NCI-H1092 (cell line): ENCODE measurements at regions not wholly inside any gene's neighbourhood (a gene's known extent, or its start where the extent isn't known, plus 50 kb on each side); places are given as distances from the start of the nearest gene placed in this dataset.

Experiments used
- DNase-seq: peaks from one replicate; lab custom pipeline; 2025; lab: John Stamatoyannopoulos, UW

GRCh38 chr14:97866664-97867063 is 1069.5 kb downstream of the VRK1 start:
- DNase-seq, result no peak

DNA sequence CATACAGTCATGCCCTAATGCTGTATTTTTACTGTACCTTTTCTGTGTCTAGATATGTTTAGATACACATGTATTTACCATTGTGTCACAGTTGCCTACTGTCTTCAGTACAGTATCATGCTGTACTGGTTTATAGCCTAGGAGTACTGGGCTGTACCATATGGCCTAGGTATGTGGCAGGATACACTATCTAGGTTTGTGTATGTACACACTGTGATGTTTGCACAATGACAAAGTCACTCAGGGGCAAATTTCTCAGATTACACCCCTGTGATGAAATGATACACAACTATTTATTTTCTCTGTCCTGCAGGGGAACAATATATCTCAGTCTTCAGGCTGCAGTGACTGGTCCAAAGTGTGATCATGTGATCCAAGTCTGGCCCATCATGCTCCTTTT is 1076.1 kb downstream of the VRK1 start:
- DNase-seq, result no peak

DNA sequence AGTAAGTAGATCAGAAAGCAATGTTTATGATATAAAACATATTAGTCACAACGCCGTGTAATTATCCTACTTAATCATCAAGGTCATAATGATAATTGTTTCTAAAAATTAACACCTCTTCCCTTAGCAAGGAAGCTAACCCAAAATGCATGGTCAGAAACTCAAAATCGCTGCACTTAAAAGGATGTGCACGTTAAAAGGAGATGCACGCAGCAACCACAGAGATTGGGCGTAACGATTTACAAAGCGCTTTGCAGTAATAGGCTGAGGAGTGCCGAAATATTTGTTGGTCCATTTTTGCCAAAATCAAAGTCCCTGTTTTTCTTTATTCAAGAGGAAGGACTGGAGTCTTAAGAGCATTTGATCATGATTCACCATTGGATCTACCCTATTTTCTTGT is 1077.2 kb downstream of the VRK1 start:
- no peak for DNase-seq

- DNase-seq, result no peak
Observed at GRCh38 chr14:97878206-97878605, 1081.0 kb downstream of the VRK1 start.

DNA sequence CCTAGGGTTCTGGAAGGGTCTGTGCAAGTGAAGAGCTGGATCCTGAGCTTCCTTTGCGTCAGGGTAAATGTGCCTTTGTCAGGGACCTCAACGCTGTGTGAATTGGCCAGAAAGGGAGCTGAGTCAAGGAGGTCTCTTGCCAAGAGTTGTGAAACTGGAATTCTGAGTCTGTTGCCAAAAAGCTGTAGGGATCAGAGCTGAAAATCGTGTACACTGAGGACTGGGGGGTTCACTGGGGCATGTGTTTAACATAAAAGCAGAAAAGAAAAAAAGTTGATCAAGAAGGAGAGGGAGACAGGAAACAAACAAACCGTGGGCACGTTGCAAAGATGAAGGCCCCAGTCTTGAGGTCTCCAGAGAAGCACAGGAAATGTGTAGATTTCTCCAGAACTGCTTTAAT is 1081.5 kb downstream of the VRK1 start:
- no peak for DNase-seq

- DNase-seq, result no peak
Observed at GRCh38 chr14:97887690-97888089, 1090.5 kb downstream of the VRK1 start.

DNA sequence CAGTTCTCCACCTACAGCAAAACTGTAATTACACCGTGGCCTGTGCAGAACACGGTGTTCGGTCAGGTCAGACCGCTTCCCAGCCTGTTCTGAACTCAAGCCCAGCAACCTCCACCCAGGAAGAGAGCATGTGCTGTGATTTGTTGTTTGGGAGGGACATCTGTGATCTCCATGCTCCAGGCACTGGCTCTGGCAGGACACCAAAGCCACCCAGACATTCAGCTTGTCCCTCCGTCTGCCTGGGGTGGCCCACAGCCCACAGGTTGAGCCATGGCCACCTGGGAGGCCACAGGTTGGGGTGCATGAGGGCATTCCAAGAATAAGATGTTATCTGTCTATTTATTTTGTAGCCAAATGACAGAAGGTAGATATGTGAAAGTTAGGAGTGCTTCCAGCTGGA is 1091.1 kb downstream of the VRK1 start:
- no peak for DNase-seq

DNA sequence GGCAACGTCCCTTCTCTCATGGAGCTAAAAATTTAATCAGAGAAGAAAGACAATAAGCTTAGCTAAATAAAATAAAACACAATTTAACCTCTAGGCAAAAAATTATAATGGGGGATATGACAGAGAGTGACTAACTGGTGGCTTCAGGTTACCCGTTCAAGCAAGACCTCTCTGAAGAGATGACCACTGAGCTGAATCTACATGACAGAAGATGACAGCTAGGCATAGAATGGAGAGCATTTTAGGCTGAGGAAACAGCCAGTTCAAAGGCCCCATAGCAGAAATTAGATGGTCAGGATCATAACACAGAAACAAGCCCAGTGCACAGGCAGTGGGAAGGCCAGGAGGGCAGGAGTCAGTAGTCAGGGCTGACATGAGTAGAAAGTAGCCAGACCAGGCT is 1094.3 kb downstream of the VRK1 start:
- no peak for DNase-seq

DNA sequence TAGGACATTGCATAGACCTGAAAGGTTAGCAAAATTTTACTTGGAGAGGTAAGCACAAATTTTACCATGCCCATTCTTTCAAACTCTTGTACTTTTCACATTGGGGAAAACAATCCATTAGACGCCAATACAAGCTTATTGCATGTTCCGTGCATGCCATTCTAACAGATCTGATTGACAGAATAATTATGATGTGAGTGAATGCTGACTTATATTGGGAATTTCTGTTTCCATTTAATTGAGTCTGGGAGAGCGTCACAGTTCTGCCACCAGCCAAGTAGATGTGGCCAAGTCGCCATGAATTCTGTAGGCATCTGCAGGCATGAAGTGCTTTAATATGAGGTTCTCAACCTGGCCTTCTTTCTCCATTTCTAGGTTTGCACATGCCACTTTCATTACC is 1097.4 kb downstream of the VRK1 start:
- DNase-seq, result no peak

DNA sequence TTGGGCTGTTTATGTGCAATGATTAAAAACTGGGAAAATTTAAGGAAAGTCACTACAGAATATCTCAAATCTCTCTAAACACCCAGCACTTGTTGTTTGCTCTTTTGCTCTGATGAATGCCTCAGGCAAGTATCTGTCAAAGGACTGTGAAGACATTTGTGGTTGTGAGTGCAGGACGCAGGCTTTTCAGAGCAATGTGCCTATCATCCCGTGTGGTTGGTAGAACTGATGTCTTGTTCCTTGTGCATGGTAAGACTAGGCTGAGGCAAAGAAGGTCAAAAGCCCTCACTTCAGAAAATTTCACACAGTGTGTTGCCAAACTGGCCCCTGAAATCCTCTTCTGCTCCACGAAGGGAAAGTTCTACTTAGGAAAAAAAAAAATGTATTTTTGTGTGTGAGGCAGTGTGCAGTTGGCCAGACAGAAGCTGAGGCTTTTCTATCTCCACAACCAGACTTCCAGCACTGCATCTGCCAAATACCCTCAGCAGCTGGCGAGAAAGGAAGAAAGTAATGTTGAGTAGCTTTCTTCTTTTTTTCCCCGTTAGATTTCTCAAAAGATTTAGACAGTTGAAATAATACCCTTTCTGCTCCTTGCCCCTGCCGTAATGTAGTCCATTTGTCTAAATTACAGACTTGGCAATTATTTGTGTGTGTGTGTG is 1103.1 kb downstream of the VRK1 start:
- DNase-seq, result no peak

DNA sequence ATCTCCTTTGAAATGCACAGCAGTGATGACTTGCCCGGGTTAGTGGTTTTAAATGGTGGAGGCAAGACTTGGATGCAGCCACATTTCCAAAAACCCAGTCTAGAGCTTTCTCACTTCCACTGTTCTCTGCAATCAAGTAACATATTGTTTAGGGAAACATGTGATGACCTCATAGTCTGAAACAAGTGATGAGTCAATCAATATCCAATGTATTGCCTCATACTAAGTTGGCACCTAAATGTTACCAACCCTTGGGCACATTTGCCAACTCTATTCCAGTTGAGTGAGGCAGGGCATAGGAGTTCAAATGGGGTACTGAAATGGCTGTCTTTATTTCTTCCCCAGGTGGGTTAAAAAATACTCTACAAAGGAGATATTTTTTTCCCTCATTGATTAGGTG is 1105.4 kb downstream of the VRK1 start:
- no peak for DNase-seq

GRCh38 chr14:97903821-97904220 is 1106.6 kb downstream of the VRK1 start:
- DNase-seq, result no peak

DNA sequence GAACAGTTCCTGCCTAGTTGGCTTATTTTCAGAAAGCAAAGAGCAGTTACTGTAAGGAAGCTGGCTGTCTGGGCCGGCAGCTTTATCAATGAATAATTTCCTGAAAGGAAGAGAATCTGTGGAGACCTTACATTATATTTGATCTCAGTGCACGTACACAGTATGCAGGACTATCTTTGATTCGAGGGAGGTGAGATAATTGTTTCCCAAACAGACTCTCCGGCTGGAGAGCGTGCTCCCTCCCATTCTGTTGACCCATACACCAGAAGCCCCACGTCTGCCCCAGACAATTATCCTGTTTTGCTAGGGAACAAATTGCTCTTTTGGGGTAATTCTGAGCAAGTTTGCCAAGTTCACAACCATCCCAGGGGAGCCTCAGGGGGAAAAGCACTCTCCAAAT is 1115.0 kb downstream of the VRK1 start:
- no peak for DNase-seq

DNA sequence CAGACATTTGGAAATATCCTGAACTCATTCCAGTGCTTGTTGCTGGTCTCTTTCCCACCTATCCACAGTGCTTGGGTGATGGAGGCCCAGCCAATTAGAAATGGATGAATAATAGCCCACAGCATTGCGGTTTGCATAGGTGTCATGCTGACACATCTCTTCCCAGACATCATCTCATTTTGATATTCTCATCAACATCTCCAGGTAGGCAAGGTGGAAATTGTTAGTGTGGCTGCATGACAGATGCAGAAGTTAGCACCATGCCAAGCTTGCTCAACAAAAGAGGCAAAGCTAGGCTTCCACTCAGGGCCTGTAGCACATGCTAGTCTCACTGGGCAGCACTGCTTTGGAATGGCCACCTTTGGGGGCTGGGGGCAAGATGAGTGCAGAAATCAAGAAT is 1118.9 kb downstream of the VRK1 start:
- no peak for DNase-seq

DNA sequence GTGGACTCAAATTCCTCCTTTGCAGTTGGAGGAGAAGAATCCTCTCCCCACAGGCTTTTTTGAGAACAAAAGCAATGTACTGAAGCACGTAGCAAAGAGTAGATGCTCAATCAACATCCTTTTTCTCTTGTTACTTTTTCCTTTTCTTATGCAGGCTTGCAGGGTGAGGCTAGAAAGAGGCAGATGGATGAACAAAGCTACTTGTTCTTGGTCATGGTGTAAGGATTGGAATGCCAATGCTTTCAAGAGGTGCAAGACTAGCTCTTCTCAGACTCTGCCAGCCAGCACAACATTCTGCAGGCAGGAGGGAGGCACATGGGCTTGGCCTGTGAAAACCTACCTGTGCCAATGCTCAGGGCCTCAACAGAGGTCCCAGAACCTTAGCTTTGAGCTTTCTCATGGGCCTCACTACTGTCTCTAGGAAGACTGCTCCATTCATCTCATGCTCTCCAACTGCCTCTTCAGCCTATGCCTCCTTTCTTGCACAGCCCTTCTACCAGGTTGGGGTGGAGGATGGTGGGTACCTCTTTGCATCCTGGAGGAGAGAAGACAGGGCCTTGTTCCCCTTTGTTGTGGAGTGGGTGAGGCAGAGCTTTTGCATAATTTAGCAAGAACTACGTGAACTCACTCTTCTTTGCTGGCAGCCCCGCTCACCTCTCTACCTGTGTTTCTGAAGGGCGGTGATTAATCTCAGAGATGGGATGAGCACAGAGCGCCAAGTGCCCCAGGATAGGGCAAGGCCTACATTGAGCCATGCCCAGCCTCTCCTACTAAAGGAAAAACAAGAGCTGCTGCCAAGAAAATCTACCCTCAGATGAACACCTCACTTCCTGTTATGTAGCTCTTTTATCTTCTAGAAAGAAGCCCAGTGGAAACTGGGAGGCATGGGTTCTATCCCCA is 1119.7 kb downstream of the VRK1 start:
- no peak for DNase-seq

DNA sequence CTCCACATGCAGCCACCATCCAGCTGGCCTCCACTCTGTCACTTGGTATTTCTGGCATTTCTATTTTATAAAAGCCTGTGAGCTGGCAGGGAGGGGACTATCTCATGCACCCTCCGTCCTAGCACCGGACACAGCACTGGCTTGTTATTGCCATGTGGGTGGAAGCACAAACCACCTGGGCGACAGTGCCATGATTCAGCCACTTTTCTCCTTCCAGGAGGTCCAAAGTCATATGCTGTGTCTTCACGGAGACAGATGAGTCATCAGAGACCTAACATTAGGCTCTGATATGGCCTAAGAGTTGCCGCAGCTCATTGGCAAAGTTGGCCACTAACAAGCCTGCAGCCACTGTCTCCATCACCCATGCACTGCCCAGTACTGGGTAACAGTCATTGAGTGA is 1123.0 kb downstream of the VRK1 start:
- no peak for DNase-seq

- DNase-seq, result no peak
Observed at GRCh38 chr14:97921296-97921695, 1124.1 kb downstream of the VRK1 start.

DNA sequence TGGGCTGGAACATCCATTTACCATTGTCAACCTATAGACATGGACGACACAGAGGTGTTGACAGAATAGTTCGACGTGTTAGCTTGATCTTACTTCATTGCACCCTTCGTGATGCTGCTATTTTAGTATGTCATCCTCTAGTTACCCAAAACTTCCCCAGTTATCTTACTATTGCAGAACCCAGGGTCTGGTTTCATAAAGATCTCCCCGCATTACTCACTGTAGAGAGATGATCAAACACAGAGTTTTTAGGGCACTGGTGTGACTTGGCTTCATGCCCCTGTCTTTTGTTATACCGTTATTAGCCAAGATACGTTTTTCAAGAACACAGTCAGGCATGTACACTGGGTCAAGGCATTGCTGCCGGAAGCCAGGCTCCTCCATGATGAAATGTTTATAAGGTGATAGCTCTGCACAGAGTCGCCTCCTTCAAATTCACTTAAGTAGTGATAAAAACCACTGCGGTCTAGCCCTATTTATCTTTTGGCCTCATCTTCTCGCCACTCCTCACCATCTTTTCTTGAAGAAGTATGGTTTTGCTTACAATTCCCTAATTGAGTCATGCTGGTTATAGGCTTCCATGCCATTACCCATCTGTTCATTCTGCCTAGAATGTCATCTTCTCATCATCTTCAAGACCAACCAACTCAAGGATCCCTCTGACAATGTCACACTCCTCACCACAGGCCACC is 1127.9 kb downstream of the VRK1 start:
- no peak for DNase-seq

DNA sequence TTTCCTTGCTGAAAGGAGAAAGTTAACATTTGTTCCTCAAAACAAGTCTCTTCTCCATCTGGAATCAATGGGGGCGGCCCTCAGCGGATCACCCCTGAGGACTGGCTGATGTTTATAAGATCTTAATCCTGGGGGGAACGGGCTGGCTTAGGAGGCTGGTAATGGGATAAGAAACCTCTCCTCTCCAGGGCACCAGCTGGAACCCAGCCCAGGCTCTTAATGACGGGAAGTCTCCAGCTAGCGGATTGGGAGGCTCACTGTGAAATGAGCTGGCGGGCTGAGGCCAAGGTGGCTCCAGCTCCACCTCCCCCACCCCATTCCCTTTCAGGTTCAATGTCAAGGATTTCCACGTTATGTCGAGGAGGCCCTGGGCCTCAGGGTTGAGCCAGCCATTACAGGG is 1133.0 kb downstream of the VRK1 start:
- DNase-seq, result no peak

DNA sequence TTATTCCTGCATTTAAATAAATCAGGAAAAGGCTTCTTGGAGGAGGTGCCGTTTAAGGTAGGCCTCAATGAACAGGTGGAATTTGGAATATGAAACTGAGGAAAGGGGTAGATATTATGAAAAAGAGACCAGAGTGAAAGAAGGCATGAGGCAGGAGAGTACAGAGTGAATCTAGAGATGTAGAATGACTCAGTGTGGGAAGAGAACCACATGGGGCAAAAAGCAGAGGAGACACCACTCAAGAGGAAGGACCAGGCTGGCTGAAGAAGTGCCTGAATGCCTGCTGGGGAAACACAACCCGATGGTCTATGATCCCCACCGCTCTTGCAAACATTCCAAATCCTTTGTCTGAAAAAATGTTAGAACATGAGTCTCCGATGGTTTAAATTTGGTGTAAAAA is 1134.1 kb downstream of the VRK1 start:
- DNase-seq, result no peak

- DNase-seq, result no peak
Observed at GRCh38 chr14:97942921-97943320, 1145.7 kb downstream of the VRK1 start.

- DNase-seq, result no peak
Observed at GRCh38 chr14:97943619-97944018, 1146.4 kb downstream of the VRK1 start.

DNA sequence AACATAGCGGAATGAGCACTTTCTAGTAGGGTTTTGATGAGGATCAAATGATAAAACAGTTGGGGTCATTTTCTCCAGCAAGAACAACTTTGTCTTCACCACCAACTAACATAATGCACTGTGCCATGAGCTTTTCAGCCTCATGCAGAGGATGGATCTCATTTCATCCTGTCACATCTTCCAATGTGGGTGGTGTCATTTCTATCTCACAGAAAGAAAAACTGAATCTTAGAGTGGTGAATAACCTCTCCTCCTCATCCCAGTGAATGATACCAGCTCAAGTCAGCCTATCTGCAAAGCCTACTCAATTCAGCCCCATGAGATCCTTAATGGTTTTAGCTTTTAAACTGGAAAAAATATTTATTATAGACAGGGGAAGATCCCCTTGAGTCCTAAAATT is 1147.2 kb downstream of the VRK1 start:
- DNase-seq, result no peak
